ENCODE measurements at regions not wholly inside any gene's neighbourhood (a gene's known extent, or its start where the extent isn't known, plus 50 kb on each side); places are given as distances from the start of the nearest gene placed in this dataset.

- DNase-seq (ENCODE audit: low read depth, low spot score), result no peak
These were observed 794.3 kb downstream of the LIG4 start for GRCh38 chr13:107421028-107421427.

DNA sequence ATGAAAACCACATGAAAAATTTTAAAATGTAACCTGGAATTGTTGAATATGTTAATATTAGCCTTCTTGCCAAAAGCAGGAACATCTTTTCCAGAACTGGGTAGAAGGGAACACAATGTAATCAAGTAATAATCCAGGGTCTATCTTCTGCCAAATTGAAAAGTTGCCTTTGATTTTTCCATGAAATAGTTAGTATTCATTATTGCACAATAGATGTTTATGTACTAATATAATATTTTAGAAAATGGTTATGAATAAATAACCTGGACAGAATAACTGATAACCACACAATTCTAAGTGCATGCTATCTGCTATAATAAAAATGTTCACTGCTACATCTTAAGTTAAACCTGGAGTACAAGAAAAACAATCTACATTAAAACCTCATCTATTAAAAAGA is 802.3 kb downstream of the LIG4 start:
- DNase-seq (ENCODE audit: low read depth, low spot score), result no peak

DNA sequence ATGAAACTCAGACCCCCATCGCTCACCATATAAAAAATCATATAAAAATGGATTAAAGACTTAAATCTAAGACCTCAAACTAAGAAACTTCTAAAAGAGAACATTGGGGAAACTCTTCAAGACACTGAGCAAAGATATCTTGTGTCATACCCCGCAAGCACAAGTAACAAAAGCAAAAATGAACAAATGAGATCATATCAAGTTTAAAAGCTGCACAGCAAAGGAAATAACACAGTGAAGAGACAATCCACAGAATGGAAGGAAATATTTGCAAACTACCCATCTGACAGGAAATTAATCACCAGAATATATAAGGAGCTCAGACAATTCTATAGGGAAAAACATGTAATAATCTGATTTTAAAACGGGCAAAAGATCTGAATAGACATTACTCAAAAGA is 808.3 kb downstream of the LIG4 start:
- peak; percentile 36 for DNase-seq (ENCODE audit: low read depth, low spot score)

DNA sequence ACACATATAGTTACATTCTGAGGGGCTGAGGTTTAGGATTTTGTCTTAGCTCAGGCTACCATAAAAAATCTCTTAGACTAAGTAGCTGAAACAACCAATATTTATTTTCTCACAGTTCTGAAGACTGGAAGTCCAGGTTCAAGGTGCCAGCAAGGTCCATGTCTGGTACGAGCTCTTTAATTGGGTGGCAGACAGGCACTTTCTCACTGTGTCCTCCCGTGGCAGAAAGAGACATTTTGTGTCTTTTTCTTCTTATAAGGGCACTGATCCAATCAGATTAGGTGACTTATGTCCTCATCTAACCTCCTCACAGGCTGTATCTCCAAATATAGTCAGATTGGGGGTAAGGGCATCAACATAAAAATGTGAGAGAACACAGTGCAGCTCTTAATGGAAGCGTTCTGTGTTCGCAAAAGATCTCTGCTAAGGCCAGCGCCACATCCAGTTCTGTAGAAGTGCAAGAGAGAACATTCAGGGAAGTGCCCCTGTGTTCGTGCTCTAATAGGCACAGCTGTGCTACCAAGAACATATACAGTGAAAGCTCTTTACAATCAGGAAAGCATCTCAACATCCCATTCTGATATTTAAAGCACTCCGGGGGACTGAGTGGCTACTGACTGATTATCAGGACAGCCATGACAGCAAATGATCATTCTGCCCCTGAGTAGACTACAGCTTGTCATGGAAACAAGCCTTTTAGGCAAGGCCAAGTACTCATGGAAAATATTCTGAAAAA is 819.2 kb downstream of the LIG4 start:
- DNase-seq (ENCODE audit: low read depth, low spot score), result no peak

- DNase-seq (ENCODE audit: low read depth, low spot score), result no peak
These were observed 823.1 kb downstream of the LIG4 start for GRCh38 chr13:107392205-107392604.

DNA sequence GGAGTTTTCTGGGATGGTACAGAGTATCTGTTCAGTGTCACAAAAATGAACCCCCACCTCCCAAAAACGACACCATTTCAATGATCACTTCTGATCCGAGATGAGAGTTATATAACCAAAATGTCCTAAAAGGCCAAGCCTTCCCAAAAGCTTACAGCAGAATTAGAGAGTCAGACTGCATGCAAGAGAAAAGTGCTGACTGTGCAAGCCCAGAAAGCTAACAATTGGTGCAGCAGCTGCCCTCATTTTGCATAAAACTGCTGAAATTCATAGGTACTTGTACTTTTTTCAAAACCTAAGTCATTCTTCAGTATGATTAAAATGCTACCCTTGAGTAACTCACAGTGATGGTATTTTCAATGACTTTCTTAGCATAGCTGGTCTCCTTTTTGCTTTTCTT is 819.6 kb upstream of the ARGLU1 start:
- DNase-seq (ENCODE audit: low read depth, low spot score), result no peak

DNA sequence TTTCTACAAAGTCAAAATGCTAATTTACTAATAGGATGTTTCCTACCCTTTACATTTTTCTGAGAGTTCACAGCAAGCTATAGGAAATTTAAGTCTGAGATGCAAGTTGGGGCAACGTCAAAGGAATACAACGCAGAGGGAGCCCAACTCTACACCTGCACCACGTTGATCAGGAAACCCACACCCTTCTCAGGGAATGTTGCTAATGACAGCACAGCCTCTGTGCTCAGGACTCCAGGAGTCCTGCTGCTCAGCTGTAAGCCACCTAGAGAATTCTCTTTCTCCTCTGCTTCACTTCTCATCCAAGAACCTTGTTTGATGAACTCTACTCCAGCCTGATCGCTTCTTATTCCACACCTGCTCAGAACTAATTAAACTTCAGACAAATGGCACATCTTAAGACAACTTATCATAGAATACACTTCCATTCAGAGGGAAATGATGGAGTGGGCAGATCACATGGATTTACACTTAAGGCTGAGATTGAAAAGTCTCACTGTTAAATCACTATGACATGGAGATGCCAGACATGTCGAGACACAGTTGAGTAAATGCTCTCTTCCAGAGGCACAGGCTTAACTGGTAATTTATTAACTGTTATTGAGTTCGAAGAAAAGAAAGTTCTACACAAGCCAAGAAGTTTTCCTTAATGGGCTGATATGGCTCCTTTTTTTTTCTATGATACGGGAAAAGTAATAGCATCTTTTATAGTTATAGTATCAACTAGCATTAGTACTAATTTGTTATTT is 811.6 kb upstream of the ARGLU1 start:
- DNase-seq (ENCODE audit: low read depth, low spot score), result no peak

DNA sequence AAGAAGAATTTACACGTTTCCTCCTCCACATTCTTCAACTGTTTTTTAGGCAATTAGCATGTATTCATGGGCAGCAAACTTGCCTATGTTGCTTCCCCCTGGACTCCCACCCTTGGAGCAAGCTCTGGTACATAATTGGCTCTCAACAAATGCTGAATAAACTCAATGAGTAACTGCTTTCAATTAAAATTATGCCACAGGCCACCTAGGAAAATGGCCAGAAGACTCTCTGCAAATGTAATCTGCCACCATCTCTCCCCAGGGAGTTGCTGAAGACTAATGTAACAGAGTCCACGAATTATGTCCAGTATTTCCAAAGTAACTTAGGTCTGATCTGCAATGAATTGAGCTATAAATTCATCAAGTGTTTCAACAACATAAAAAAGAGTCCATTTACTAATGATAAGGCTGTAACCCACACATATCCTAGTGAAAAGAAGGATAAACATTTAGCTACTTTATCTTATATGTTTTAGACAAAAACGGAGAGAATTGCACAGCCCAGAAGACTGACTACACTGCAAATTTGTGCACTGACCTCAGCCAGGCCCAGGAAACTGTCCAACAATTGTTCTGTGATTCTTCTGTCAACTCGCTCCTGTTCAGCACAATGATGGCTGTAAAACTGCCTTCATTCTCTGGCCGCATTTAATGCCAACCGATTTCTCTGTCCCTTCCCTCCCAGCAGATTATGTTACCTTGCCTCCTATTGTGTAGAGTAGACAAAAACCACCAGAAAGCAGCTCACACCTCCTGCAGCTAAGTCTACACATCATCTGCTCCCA is 808.6 kb upstream of the ARGLU1 start:
- no peak for DNase-seq (ENCODE audit: low read depth, low spot score)

- no peak for DNase-seq (ENCODE audit: low read depth, low spot score)
These were observed 807.9 kb upstream of the ARGLU1 start for GRCh38 chr13:107375701-107376340.

DNA sequence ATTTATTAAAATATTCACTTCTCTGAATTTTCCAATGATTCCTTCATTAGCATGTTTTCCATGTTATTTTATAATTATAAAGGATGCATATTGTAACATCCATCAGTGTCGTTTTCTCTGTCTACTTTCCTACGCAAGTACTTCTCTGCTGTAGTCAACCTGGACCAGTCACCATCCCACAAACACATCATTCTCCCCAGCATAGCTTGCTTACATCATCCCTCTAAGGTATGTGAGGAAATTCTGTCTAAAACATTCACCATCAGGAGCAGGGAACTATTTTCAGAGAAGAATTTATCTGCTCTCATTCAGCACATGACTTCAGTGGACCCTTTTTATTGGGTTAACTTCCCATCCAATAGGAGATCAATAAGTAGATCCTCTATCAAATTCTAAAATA is 806.1 kb upstream of the ARGLU1 start:
- DNase-seq (ENCODE audit: low read depth, low spot score), result no peak

DNA sequence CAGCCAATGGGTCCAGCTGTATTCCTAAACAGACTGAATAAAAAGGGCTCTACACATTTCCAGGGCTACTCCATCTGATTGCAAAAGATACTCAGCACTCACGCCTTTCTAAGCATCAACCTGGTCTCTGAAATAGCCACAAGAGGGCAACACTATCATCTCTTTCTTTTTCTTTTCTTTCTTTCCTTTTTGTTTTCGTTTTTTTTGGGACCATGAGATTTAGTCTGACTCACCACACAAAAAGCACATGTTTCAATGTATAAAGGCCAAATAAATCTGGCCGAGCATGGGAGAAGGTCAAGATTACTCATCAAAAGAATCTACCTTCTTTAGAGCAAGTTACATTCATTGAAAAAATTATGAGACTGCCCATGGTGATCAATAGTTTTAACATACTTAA is 805.6 kb upstream of the ARGLU1 start:
- peak; percentile 61 for DNase-seq (ENCODE audit: low read depth, low spot score)

DNA sequence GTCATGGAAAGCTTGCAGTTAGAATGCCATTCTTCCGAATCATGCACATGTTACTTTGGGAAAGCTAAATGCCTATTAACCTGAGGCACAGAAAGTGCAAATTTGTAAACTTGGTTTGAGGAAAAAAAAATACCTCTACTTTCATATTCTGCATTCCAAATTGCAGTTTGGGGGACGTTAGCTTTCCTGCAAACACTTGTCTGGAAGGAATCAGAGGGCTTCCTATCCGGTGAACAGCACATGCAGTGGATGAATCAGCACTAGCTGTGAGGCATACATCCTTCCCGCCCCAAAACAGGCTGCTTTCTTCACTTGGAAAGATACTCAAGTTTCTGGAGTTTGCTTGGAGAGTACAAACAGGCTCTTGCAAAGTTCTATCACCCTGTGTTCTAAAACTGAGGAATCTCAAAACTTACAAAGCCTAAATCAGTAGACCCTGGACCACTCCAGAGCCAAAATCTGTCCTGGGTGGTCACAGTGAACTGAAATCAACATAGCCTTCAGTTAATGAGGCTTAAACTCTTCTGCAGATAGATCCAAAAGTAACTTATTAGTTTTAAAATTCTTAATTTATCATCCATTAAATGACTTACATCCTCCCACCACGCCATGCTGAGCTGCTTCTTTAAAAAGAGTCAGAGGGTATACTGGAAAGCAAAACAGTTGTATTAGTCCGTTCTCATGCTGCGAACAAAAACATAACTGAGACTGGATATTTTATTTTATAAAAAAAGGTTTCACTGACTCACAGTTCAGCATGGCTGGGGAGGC is 802.3 kb upstream of the ARGLU1 start:
- peak; percentile 57 for DNase-seq (ENCODE audit: low read depth, low spot score)

DNA sequence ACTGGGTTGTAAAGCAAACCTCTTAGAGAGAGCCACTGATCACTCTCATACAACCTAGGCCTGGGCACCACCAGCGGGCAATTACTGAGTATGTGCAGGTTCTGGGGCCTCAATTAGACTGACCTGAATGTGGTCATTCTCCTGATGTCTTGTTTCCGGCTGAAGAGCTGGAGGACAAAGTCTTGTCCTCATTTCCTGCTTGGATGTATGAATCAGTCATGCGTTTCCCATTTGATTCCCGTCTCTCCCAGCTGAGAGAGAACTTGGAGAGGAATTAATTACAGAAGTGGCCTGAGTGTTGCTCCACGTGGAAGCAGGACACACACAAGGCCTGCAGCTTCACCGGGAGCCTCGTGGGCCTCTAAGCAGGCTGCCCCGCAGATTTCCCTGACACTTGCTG is 799.3 kb upstream of the ARGLU1 start:
- DNase-seq (ENCODE audit: low read depth, low spot score), result peak; percentile 45

- no peak for DNase-seq (ENCODE audit: low read depth, low spot score)
These were observed 797.7 kb upstream of the ARGLU1 start for GRCh38 chr13:107365466-107366215.

GRCh38 chr13:107364658-107365057 is 796.7 kb upstream of the ARGLU1 start:
- no peak for DNase-seq (ENCODE audit: low read depth, low spot score)

GRCh38 chr13:107361666-107362065 is 793.7 kb upstream of the ARGLU1 start:
- DNase-seq (ENCODE audit: low read depth, low spot score), result no peak

DNA sequence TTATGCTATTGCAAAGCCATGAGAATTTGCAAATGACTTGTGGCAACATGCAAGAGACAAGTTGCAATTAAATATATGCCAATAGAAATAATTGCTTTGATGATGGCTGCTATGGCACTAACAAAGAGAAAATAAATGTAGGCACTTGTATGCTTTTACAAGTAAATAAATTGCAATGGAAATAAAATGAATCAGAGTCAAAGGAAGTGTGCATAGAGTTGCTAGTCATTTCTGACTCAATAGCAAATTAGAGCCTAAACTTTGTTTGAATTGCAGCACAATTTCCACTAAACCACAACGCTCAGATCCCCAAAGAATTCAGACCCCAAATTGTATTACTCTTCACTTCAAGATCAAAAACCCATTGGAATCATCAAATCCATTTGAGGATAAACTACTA is 792.1 kb upstream of the ARGLU1 start:
- no peak for DNase-seq (ENCODE audit: low read depth, low spot score)

GRCh38 chr13:107358866-107359265 is 790.9 kb upstream of the ARGLU1 start:
- no peak for DNase-seq (ENCODE audit: low read depth, low spot score)

GRCh38 chr13:107351305-107351704 is 783.4 kb upstream of the ARGLU1 start:
- DNase-seq (ENCODE audit: low read depth, low spot score), result peak; percentile 83

GRCh38 chr13:107348925-107349324 is 781.0 kb upstream of the ARGLU1 start:
- no peak for DNase-seq (ENCODE audit: low read depth, low spot score)

Measured in pulmonary artery endothelial cell (primary cell).